ENCODE measurements at regions not wholly inside any gene's neighbourhood (a gene's known extent, or its start where the extent isn't known, plus 50 kb on each side); places are given as distances from the start of the nearest gene placed in this dataset.

GRCh38 chr1:157368363-157368762 lies 184.0 kb downstream of the FCRL5 start:
- H3K9me3 ChIP-seq (ENCODE audit: severe bottlenecking): no peaks in the 10 kb centered on the region
- H3K36me3 ChIP-seq (ENCODE audit: low read depth): no peaks in the 10 kb centered on the region
- no peak overlapping the region for H3K27ac ChIP-seq (ENCODE audit: poor library complexity, severe bottlenecking)
- DNase-seq (ENCODE audit: low spot score) (no peak), ATAC-seq (ENCODE audit: low read depth) (no peak)
- no peak overlapping the region for H3K4me3 ChIP-seq (ENCODE audit: severe bottlenecking)
- H3K27me3 ChIP-seq (ENCODE audit: insufficient read depth, poor library complexity, severe bottlenecking): no peaks in the 10 kb centered on the region
- no peaks in the 10 kb centered on the region for H3K4me1 ChIP-seq (ENCODE audit: insufficient read depth, poor library complexity, severe bottlenecking)
- TF ChIP-seq CTCF (IDR thresholded peaks at IDR 0.05; ENCODE audit: poor library complexity, severe bottlenecking): no peak

- no peak overlapping the region for H3K4me3 ChIP-seq (ENCODE audit: severe bottlenecking)
- no peak for TF ChIP-seq CTCF (IDR thresholded peaks at IDR 0.05; ENCODE audit: poor library complexity, severe bottlenecking)
- no peaks in the 10 kb centered on the region for H3K4me1 ChIP-seq (ENCODE audit: insufficient read depth, poor library complexity, severe bottlenecking)
- no peaks in the 10 kb centered on the region for H3K27me3 ChIP-seq (ENCODE audit: insufficient read depth, poor library complexity, severe bottlenecking)
- ATAC-seq (ENCODE audit: low read depth): no peak
- no peaks in the 10 kb centered on the region for H3K9me3 ChIP-seq (ENCODE audit: severe bottlenecking)
- no peaks in the 10 kb centered on the region for H3K36me3 ChIP-seq (ENCODE audit: low read depth)
- no peak for DNase-seq (ENCODE audit: low spot score)
- no peak overlapping the region for H3K27ac ChIP-seq (ENCODE audit: poor library complexity, severe bottlenecking)
Measured at GRCh38 chr1:157367870-157368269, 184.4 kb downstream of the FCRL5 start.

GRCh38 chr1:157367091-157367739 lies 185.1 kb downstream of the FCRL5 start:
- DNase-seq (ENCODE audit: low spot score) (no peak), ATAC-seq (ENCODE audit: low read depth) (no peak)
- H3K27ac ChIP-seq (ENCODE audit: poor library complexity, severe bottlenecking): no peak overlapping the region
- H3K36me3 ChIP-seq (ENCODE audit: low read depth): no peaks in the 10 kb centered on the region
- no peak overlapping the region for H3K4me3 ChIP-seq (ENCODE audit: severe bottlenecking)
- H3K27me3 ChIP-seq (ENCODE audit: insufficient read depth, poor library complexity, severe bottlenecking): no peaks in the 10 kb centered on the region
- no peaks in the 10 kb centered on the region for H3K4me1 ChIP-seq (ENCODE audit: insufficient read depth, poor library complexity, severe bottlenecking)
- H3K9me3 ChIP-seq (ENCODE audit: severe bottlenecking): no peaks in the 10 kb centered on the region
- no peak for TF ChIP-seq CTCF (IDR thresholded peaks at IDR 0.05; ENCODE audit: poor library complexity, severe bottlenecking)

GRCh38 chr1:157364612-157365011 lies 187.7 kb downstream of the FCRL5 start:
- TF ChIP-seq CTCF (IDR thresholded peaks at IDR 0.05; ENCODE audit: poor library complexity, severe bottlenecking): no peak
- Histone ChIP-seq H3K9me3 (ENCODE audit: severe bottlenecking) (no peaks in the 10 kb centered on the region), H3K4me3 (ENCODE audit: severe bottlenecking) (no peak overlapping the region), H3K36me3 (ENCODE audit: low read depth) (no peaks in the 10 kb centered on the region), H3K4me1 (ENCODE audit: insufficient read depth, poor library complexity, severe bottlenecking) (no peaks in the 10 kb centered on the region), H3K27me3 (ENCODE audit: insufficient read depth, poor library complexity, severe bottlenecking) (no peaks in the 10 kb centered on the region), H3K27ac (ENCODE audit: poor library complexity, severe bottlenecking) (no peak overlapping the region)
- DNase-seq (ENCODE audit: low spot score) (no peak), ATAC-seq (ENCODE audit: low read depth) (no peak)

- Histone ChIP-seq H3K27ac (ENCODE audit: poor library complexity, severe bottlenecking) (no peak overlapping the region), H3K9me3 (ENCODE audit: severe bottlenecking) (no peaks in the 10 kb centered on the region), H3K27me3 (ENCODE audit: insufficient read depth, poor library complexity, severe bottlenecking) (no peaks in the 10 kb centered on the region), H3K4me3 (ENCODE audit: severe bottlenecking) (no peak overlapping the region), H3K4me1 (ENCODE audit: insufficient read depth, poor library complexity, severe bottlenecking) (no peaks in the 10 kb centered on the region), H3K36me3 (ENCODE audit: low read depth) (no peaks in the 10 kb centered on the region)
- DNase-seq (ENCODE audit: low spot score): no peak
- TF ChIP-seq CTCF (IDR thresholded peaks at IDR 0.05; ENCODE audit: poor library complexity, severe bottlenecking): peak; percentile 57
- ATAC-seq (ENCODE audit: low read depth): peak; percentile 78
Measured at GRCh38 chr1:157363660-157364140, 188.6 kb downstream of the FCRL5 start.

Data from RWPE2 (cell line).